Naive B cell (primary cell): ENCODE measurements at regions not wholly inside any gene's neighbourhood (a gene's known extent, or its start where the extent isn't known, plus 50 kb on each side); places are given as distances from the start of the nearest gene placed in this dataset.

ENCODE experiments used
- ATAC-seq, 2 donors: fragments of 150-1000 bp; cut with Tn5 transposase; 2 replicates each; pipeline ENCODE4 v1.10.0; 2021; ENCODE audit warnings: low read depth in 2 of 2, mild to moderate bottlenecking in 2 of 2, moderate library complexity in 2 of 2
- DNase-seq: peaks from one replicate; pipeline ENCODE4 v3.0.0; 2022
- H3K27ac Mint-ChIP-seq, 6 donors: one replicate each; pipeline ENCODE4 v1.8.0; 2020 to 2022; ENCODE audit warnings: mild to moderate bottlenecking in 6 of 6, mixed read lengths in 6 of 6, moderate library complexity in 5 of 6, inconsistent platforms in 2 of 6
- H3K27me3 Mint-ChIP-seq, 3 donors: one replicate each; pipeline ENCODE4 v1.8.0; 2021 to 2022; ENCODE audit warnings: mixed read lengths in 3 of 3, mild to moderate bottlenecking in 1 of 3
- H3K36me3 Mint-ChIP-seq, 2 donors: one replicate each; pipeline ENCODE4 v1.8.0; 2020 to 2022; ENCODE audit warnings: mixed read lengths in 2 of 2, inconsistent platforms in 1 of 2, mild to moderate bottlenecking in 1 of 2
- H3K4me1 Mint-ChIP-seq, 3 donors: one replicate each; pipeline ENCODE4 v1.8.0; 2020 to 2022; ENCODE audit warnings: mixed read lengths in 3 of 3, inconsistent platforms in 1 of 3, mild to moderate bottlenecking in 1 of 3, moderate library complexity in 1 of 3
- H3K4me3 Mint-ChIP-seq, 8 donors: one replicate each; pipeline ENCODE4 v1.8.0; 2020 to 2022; ENCODE audit warnings: mild to moderate bottlenecking in 8 of 8, mixed read lengths in 8 of 8, moderate library complexity in 8 of 8, inconsistent platforms in 2 of 8
- H3K9me3 Mint-ChIP-seq, 7 donors: one replicate each; pipeline ENCODE4 v1.8.0; 2020 to 2022; ENCODE audit warnings: mixed read lengths in 7 of 7, mild to moderate bottlenecking in 5 of 7, inconsistent platforms in 2 of 7, moderate library complexity in 1 of 7

GRCh38 chr6:25105070-25105925 is 169.5 kb upstream of the RIPOR2 start:
- Mint-ChIP-seq H3K36me3 (peaks cover 35 to 37% of the 10 kb centered on the region in 2 donors), H3K27ac (peak overlapping the region in 2 of 6 donors; percentile 26 to 39), H3K27me3 (no peaks in the 10 kb centered on the region), H3K4me3 (no peak overlapping the region), H3K4me1 (peaks cover 7 to 14% (median 13%) of the 10 kb centered on the region in 3 donors), H3K9me3 (no peaks in the 10 kb centered on the region)
- ATAC-seq (no peak), DNase-seq (no peak)

DNA sequence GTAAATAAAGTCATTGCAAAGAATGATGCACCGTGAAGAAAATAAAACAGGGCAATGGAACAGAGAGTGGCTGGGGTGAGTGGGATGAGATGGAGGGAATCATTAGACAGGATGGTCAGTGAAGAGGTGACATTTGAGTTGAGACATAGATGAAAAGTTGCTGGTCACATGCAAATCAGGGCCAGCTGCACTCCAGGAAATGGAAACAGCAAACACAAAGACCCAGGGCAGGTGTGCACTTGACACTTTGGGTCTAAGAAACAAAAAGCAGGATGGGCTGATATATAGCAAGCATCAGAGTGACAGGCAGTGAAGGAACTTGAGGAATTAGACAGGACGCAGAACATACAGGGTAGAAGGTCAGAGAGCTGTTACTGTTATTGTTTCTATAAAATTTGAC is 171.5 kb upstream of the RIPOR2 start:
- ATAC-seq (no peak), DNase-seq (no peak)
- Mint-ChIP-seq H3K36me3 (peaks cover 31 to 41% of the 10 kb centered on the region in 2 donors), H3K4me3 (peak overlapping the region in 1 of 8 donors; percentile 14), H3K27ac (peak overlapping the region in 3 of 6 donors; percentile 2 to 63 (median 15)), H3K4me1 (peaks cover 7 to 14% (median 13%) of the 10 kb centered on the region in 3 donors), H3K9me3 (no peaks in the 10 kb centered on the region), H3K27me3 (no peaks in the 10 kb centered on the region)

DNA sequence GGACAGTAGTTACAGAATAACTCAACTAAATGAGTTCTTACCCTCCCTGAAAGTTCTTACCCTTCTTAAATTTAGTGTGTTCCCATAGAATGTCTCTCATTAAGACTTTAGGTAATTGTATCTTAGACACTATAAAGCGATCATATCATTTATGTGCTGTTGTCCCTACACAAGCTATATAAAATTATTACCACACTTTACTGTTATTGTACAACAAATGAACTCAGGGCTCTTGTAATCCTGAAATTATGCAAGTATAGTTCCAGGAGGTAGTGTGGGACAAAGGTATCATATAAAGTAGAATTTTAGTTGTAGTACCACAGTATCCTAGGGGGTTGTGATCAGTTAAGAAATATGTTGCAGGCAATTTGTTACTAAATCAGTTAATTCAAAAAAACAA is 167.4 kb upstream of the CARMIL1 start:
- no peaks in the 10 kb centered on the region for H3K9me3 Mint-ChIP-seq
- peaks cover 5 to 7% (median 6%) of the 10 kb centered on the region in 3 donors for H3K4me1 Mint-ChIP-seq
- peaks cover 36 to 52% of the 10 kb centered on the region in 2 donors for H3K36me3 Mint-ChIP-seq
- ATAC-seq (no peak), DNase-seq (no peak)
- H3K27ac Mint-ChIP-seq, result no peak overlapping the region
- no peaks in the 10 kb centered on the region for H3K27me3 Mint-ChIP-seq
- no peak overlapping the region for H3K4me3 Mint-ChIP-seq

GRCh38 chr6:25112322-25112773 is 166.8 kb upstream of the CARMIL1 start:
- Mint-ChIP-seq H3K4me3 (no peak overlapping the region), H3K9me3 (no peaks in the 10 kb centered on the region), H3K27ac (no peak overlapping the region), H3K4me1 (peaks cover under 1 to 2% (median 1%) of the 10 kb centered on the region in 3 donors), H3K27me3 (no peaks in the 10 kb centered on the region), H3K36me3 (peaks cover 30 to 46% of the 10 kb centered on the region in 2 donors)
- DNase-seq (no peak), ATAC-seq (no peak)

- H3K36me3 Mint-ChIP-seq, result peaks cover 26 to 39% of the 10 kb centered on the region in 2 donors
- H3K27me3 Mint-ChIP-seq, result no peaks in the 10 kb centered on the region
- H3K4me1 Mint-ChIP-seq, result peaks cover 0 to 4% (median 2%) of the 10 kb centered on the region in 3 donors
- H3K9me3 Mint-ChIP-seq, result no peaks in the 10 kb centered on the region
- H3K4me3 Mint-ChIP-seq, result no peak overlapping the region
- H3K27ac Mint-ChIP-seq, result no peak overlapping the region
- ATAC-seq (no peak), DNase-seq (no peak)
Measured at GRCh38 chr6:25113436-25113835, 165.7 kb upstream of the CARMIL1 start.

DNA sequence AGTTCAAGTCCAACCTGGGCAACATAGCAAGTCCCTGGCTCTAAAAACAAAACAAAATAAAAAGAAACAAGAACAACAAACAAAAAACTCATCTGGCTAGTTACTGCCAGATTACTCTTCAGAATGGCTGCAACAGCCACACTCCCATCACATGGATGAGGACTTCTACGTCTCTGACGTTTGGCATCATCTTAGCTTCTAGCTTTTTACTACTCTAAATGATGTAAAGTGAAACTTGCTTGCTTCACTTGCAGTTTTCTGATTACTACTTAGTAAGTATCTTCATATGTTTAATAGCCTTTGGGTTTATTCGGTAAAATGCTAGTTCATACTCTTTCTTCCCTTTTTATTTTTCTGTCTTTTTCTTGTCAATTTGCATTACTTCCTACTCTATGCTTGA is 161.1 kb upstream of the CARMIL1 start:
- Mint-ChIP-seq H3K9me3 (no peaks in the 10 kb centered on the region), H3K36me3 (peaks cover 23% of the 10 kb centered on the region in 2 donors), H3K27me3 (no peaks in the 10 kb centered on the region), H3K4me1 (peaks cover 7 to 17% (median 8%) of the 10 kb centered on the region in 3 donors), H3K4me3 (no peak overlapping the region), H3K27ac (no peak overlapping the region)
- DNase-seq, result no peak
- no peak for ATAC-seq

DNA sequence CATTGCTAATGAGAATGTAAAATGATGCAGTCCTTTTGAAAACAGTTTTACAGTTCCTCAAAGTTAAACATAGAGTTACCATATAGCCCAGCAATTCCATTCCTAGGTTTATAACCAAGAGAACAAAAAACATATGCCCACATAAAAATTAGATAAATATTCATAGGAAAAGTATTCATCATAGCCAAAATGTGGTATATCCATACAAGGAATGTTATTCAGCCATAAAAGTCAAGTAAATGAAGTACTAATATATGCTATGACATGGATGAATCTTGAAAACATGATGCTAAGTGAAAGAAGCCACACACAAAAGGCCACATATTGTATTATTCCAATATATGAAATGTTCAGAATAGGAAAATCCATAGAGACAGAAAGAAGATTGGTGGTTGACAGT is 158.0 kb upstream of the CARMIL1 start:
- no peaks in the 10 kb centered on the region for H3K9me3 Mint-ChIP-seq
- no peak overlapping the region for H3K27ac Mint-ChIP-seq
- peaks cover 10 to 22% (median 13%) of the 10 kb centered on the region in 3 donors for H3K4me1 Mint-ChIP-seq
- DNase-seq (no peak), ATAC-seq (no peak)
- H3K4me3 Mint-ChIP-seq, result no peak overlapping the region
- no peaks in the 10 kb centered on the region for H3K27me3 Mint-ChIP-seq
- H3K36me3 Mint-ChIP-seq, result peaks cover 23 to 27% of the 10 kb centered on the region in 2 donors

- ATAC-seq (no peak), DNase-seq (no peak)
- Mint-ChIP-seq H3K4me1 (peaks cover 10 to 22% (median 14%) of the 10 kb centered on the region in 3 donors), H3K27me3 (no peaks in the 10 kb centered on the region), H3K36me3 (peaks cover 26 to 27% of the 10 kb centered on the region in 2 donors), H3K27ac (no peak overlapping the region), H3K4me3 (no peak overlapping the region), H3K9me3 (no peaks in the 10 kb centered on the region)
Measured at GRCh38 chr6:25122001-25122400, 157.2 kb upstream of the CARMIL1 start.

- Mint-ChIP-seq H3K4me3 (no peak overlapping the region), H3K9me3 (no peaks in the 10 kb centered on the region), H3K36me3 (peaks cover 30 to 34% of the 10 kb centered on the region in 2 donors), H3K27ac (no peak overlapping the region), H3K4me1 (peaks cover 12 to 22% (median 20%) of the 10 kb centered on the region in 3 donors), H3K27me3 (no peaks in the 10 kb centered on the region)
- ATAC-seq (no peak), DNase-seq (no peak)
Measured at GRCh38 chr6:25122622-25123237, 156.4 kb upstream of the CARMIL1 start.

DNA sequence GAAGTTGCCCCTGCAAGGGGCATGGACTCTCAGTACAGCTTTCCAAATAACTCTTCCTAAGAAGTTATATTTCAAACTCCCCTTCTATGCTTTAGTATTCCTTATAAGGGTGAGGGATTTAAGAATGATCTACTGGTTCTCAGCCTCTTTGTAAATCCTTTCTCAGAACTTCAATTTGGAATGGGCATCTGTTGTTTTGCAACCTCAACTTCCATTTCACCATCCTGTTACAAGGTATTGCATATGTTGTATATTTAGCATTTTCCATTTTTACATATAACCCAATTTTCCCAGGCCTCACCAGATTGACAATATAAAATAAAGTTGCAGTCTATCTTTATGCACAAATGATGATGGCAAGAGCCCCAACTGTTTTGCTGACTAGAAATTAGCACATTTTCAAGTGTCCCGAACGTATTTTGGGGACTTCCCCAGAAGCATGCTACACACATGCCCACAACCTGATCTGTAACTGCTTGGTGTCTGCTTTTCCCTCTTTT is 154.9 kb upstream of the CARMIL1 start:
- Mint-ChIP-seq H3K36me3 (peaks cover 28 to 36% of the 10 kb centered on the region in 2 donors), H3K9me3 (no peaks in the 10 kb centered on the region), H3K27ac (peak overlapping the region in 1 of 6 donors; percentile 36), H3K4me1 (peaks cover 12 to 19% (median 14%) of the 10 kb centered on the region in 3 donors), H3K27me3 (no peaks in the 10 kb centered on the region), H3K4me3 (no peak overlapping the region)
- ATAC-seq (no peak), DNase-seq (no peak)

GRCh38 chr6:25125736-25126135 is 153.4 kb upstream of the CARMIL1 start:
- peaks cover 13 to 19% (median 13%) of the 10 kb centered on the region in 3 donors for H3K4me1 Mint-ChIP-seq
- H3K36me3 Mint-ChIP-seq, result peaks cover 28 to 36% of the 10 kb centered on the region in 2 donors
- H3K4me3 Mint-ChIP-seq, result peak overlapping the region in 1 of 8 donors; percentile 23
- ATAC-seq (no peak), DNase-seq (no peak)
- H3K9me3 Mint-ChIP-seq, result no peaks in the 10 kb centered on the region
- H3K27me3 Mint-ChIP-seq, result no peaks in the 10 kb centered on the region
- H3K27ac Mint-ChIP-seq, result no peak overlapping the region

DNA sequence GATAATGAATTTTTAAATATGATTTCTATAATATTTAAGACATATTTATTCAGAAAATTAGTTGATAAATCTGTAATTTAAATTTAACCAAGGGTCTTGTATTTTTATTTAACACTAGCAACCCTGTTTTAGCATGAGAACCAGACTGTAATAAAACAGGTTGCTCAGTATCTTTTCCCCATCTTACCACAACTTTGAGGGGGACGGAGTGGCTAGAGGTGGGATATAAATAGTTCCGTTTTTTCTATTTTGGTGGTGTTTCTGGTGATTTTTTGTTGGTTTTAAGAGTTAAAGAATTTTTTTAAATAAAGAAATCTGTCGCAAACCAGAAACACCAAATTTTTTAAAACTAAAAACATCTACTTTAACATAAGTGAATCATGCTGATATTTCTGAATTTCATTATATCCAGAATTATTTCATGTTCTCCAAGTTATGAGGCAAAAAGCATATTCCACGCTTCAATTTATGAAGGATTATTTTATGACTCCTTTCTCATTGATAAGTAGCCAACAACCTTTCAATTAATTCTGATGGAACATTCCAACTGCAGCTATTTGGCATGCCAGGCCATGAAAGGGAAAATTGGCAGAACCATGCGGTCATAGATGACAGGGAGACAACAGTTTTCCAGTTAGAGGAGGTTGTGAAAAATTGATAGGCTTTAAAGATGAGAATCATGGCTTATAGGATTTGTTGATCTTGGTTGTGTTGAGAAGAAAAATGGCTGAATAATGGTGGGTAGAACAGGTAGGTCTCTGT is 151.9 kb upstream of the CARMIL1 start:
- no peak for DNase-seq
- no peak for ATAC-seq
- peaks cover 11 to 15% (median 13%) of the 10 kb centered on the region in 3 donors for H3K4me1 Mint-ChIP-seq
- H3K9me3 Mint-ChIP-seq, result no peaks in the 10 kb centered on the region
- H3K36me3 Mint-ChIP-seq, result peaks cover 28 to 29% of the 10 kb centered on the region in 2 donors
- H3K27me3 Mint-ChIP-seq, result no peaks in the 10 kb centered on the region
- H3K27ac Mint-ChIP-seq, result peak overlapping the region in 1 of 6 donors; percentile 0
- no peak overlapping the region for H3K4me3 Mint-ChIP-seq

DNA sequence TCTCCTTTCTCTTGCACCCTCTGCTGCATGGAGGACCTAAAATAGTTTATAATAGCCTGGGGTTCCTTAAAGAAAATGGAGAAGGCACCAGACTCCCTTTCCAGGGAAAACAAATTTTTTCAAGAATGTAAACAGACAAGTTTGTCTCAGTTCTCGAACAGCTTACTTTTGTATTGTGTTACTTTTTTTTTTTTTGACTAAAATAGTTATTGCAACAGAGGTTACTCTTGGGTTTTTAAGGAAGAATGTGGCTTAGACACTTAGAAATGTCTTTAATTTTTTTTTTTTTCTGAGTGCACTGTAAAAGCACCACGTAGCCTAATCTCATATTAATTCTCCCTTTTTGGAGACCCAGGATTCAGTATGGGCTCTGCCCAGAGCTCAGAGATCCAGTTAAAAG is 148.7 kb upstream of the CARMIL1 start:
- Mint-ChIP-seq H3K27ac (no peak overlapping the region), H3K4me1 (peaks cover 7 to 17% (median 10%) of the 10 kb centered on the region in 3 donors), H3K4me3 (no peak overlapping the region), H3K36me3 (peaks cover 29% of the 10 kb centered on the region in 2 donors), H3K27me3 (no peaks in the 10 kb centered on the region), H3K9me3 (peaks cover 0 to 13% (median 10%) of the 10 kb centered on the region in 7 donors)
- ATAC-seq (no peak), DNase-seq (no peak)
